HEK293 (cell line): ENCODE measurements at regions not wholly inside any gene's neighbourhood (a gene's known extent, or its start where the extent isn't known, plus 50 kb on each side); places are given as distances from the start of the nearest gene placed in this dataset.

Experiments used
- CTCF ChIA-PET: fragments of 350-600 bp; formaldehyde crosslinking; extraction: SDS; loops from one replicate; lab custom pipeline; 2021; ENCODE audit warnings: antibody characterized with exemption; lab: Yijun Ruan, JAX
- POLR2A ChIA-PET: fragments of 300-600 bp; formaldehyde crosslinking; extraction: SDS; loops from one replicate; lab custom pipeline; 2020; ENCODE audit warnings: antibody characterized with exemption, inconsistent platforms; lab: Yijun Ruan, JAX
- H3K27ac ChIP-seq: fragments of 200-500 bp; sonication (Bioruptor generic); 2 replicates; pipeline ENCODE4 v1.5.1; 2014; ENCODE audit warnings: low read depth, low read length, control low read depth, inconsistent platforms; ENCODE audit errors: extremely low read depth
- H3K36me3 ChIP-seq, 2 experiments: fragments of 200-500 bp in 1 of 2; sonication (Bioruptor generic) in 1 of 2; 1 replicate in 1 of 2; 2 replicates in 1 of 2; pipeline ENCODE4 v1.5.1; 2014 to 2017; ENCODE audit warnings: inconsistent platforms in 2 of 2, low read length in 2 of 2; ENCODE audit not compliant: control insufficient read depth in 2 of 2, insufficient read depth in 1 of 2
- H3K4me1 ChIP-seq: fragments of 200-500 bp; sonication (Bioruptor generic); 2 replicates; pipeline ENCODE4 v1.5.1; 2014; ENCODE audit warnings: mild to moderate bottlenecking, low read length, inconsistent platforms; ENCODE audit not compliant: control insufficient read depth, insufficient read depth
- H3K4me3 ChIP-seq: 2 replicates; pipeline ENCODE4 v1.5.1; 2011; ENCODE audit warnings: low read depth, mild to moderate bottlenecking, control low read depth, low read length, moderate library complexity
- H3K9me3 ChIP-seq: fragments of 200-500 bp; sonication (Bioruptor generic); 2 replicates; pipeline ENCODE4 v1.5.1; 2014; ENCODE audit warnings: low read depth, low read length, inconsistent platforms; ENCODE audit not compliant: control insufficient read depth, insufficient read depth
- BCL11A ChIP-seq: fragments of 450-650 bp; formaldehyde crosslinking; IDR thresholded peaks from 2 replicates; pipeline ENCODE4 v1.5.1; 2016; ENCODE audit warnings: low read depth, missing biosample characterization, missing genetic modification characterization
- EGR2 ChIP-seq: fragments of 450-650 bp; formaldehyde crosslinking; IDR thresholded peaks from 2 replicates; pipeline ENCODE4 v1.5.1; 2016; ENCODE audit warnings: low read depth, missing biosample characterization, missing genetic modification characterization
- GLIS1 ChIP-seq: fragments of 450-650 bp; formaldehyde crosslinking; IDR thresholded peaks from 2 replicates; pipeline ENCODE4 v1.5.1; 2016; ENCODE audit warnings: missing biosample characterization, missing genetic modification characterization
- HOXD13 ChIP-seq: sonication (generic); formaldehyde crosslinking; IDR thresholded peaks from 2 replicates; pipeline ENCODE4 v1.8.0; 2022; ENCODE audit warnings: missing genetic modification reagents, borderline replicate concordance
- KLF8 ChIP-seq: fragments of 450-650 bp; formaldehyde crosslinking; IDR thresholded peaks from 2 replicates; pipeline ENCODE4 v1.5.1; 2016; ENCODE audit warnings: missing biosample characterization, missing genetic modification characterization
- PRDM6 ChIP-seq: fragments of 450-650 bp; formaldehyde crosslinking; IDR thresholded peaks from 2 replicates; pipeline ENCODE4 v1.5.1; 2017; ENCODE audit warnings: missing biosample characterization, missing genetic modification characterization
- SCRT2 ChIP-seq: fragments of 450-650 bp; formaldehyde crosslinking; IDR thresholded peaks from 2 replicates; pipeline ENCODE4 v1.5.1; 2016; ENCODE audit warnings: missing biosample characterization, missing genetic modification characterization
- TRIM28 ChIP-seq: IDR thresholded peaks from 2 replicates; pipeline ENCODE4 v1.6.1; 2011; ENCODE audit warnings: low read length, control low read depth, borderline replicate concordance
- ZBTB6 ChIP-seq: fragments of 450-650 bp; formaldehyde crosslinking; IDR thresholded peaks from 2 replicates; pipeline ENCODE4 v1.5.1; 2017; ENCODE audit warnings: missing biosample characterization, missing genetic modification characterization
- ZFHX2 ChIP-seq: fragments of 450-650 bp; formaldehyde crosslinking; conservative IDR thresholded peaks from 2 replicates; pipeline ENCODE4 v1.5.1; 2016; ENCODE audit warnings: missing biosample characterization, missing genetic modification characterization
- ZFP3 ChIP-seq: fragments of 450-650 bp; formaldehyde crosslinking; IDR thresholded peaks from 2 replicates; pipeline ENCODE4 v1.5.1; 2016; ENCODE audit warnings: low read depth, missing biosample characterization, missing genetic modification characterization
- ZNF10 ChIP-seq: fragments of 450-650 bp; formaldehyde crosslinking; IDR thresholded peaks from 2 replicates; pipeline ENCODE4 v1.5.1; 2017; ENCODE audit warnings: missing biosample characterization, missing genetic modification characterization
- ZNF114 ChIP-seq: fragments of 450-650 bp; formaldehyde crosslinking; IDR thresholded peaks from 2 replicates; pipeline ENCODE4 v1.5.0; 2017; ENCODE audit warnings: missing biosample characterization, missing genetic modification characterization
- ZNF16 ChIP-seq: fragments of 450-650 bp; formaldehyde crosslinking; IDR thresholded peaks from 2 replicates; pipeline ENCODE4 v1.5.1; 2016; ENCODE audit warnings: low read depth, missing biosample characterization, missing genetic modification characterization
- ZNF175 ChIP-seq: fragments of 450-650 bp; formaldehyde crosslinking; IDR thresholded peaks from 2 replicates; pipeline ENCODE4 v1.5.1; 2016; ENCODE audit warnings: missing biosample characterization, missing genetic modification characterization
- ZNF274 ChIP-seq, 2 experiments: fragments of 200-500 bp in 1 of 2; fragments of 450-650 bp in 1 of 2; sonication (Bioruptor generic) in 1 of 2; formaldehyde crosslinking in 1 of 2; IDR thresholded peaks; 2 replicates each; pipeline versions ENCODE4 v1.5.1 to v1.6.1; 2014 to 2016; ENCODE audit warnings: borderline replicate concordance in 1 of 2, inconsistent platforms in 1 of 2, low read length in 1 of 2, missing biosample characterization in 1 of 2, missing genetic modification characterization in 1 of 2
- ZNF394 ChIP-seq: fragments of 450-650 bp; formaldehyde crosslinking; IDR thresholded peaks from 2 replicates; pipeline ENCODE4 v1.5.1; 2016; ENCODE audit warnings: missing biosample characterization, missing genetic modification characterization, mild to moderate bottlenecking, moderate library complexity, borderline replicate concordance
- ZNF433 ChIP-seq: fragments of 450-650 bp; formaldehyde crosslinking; IDR thresholded peaks from 2 replicates; pipeline ENCODE4 v1.5.1; 2016; ENCODE audit warnings: missing biosample characterization, missing genetic modification characterization, low read depth
- ZNF449 ChIP-seq: fragments of 450-650 bp; formaldehyde crosslinking; IDR thresholded peaks from 2 replicates; pipeline ENCODE4 v1.5.1; 2017; ENCODE audit warnings: missing biosample characterization, mild to moderate bottlenecking, missing genetic modification characterization, moderate library complexity
- ZNF530 ChIP-seq: fragments of 450-650 bp; formaldehyde crosslinking; IDR thresholded peaks from 2 replicates; pipeline ENCODE4 v1.5.1; 2016; ENCODE audit warnings: low read depth, missing biosample characterization, missing genetic modification characterization
- ZNF555 ChIP-seq: fragments of 450-650 bp; formaldehyde crosslinking; conservative IDR thresholded peaks from 2 replicates; pipeline ENCODE4 v1.5.1; 2017; ENCODE audit warnings: missing biosample characterization, mild to moderate bottlenecking, missing genetic modification characterization, inconsistent platforms
- ZNF560 ChIP-seq: fragments of 450-650 bp; formaldehyde crosslinking; IDR thresholded peaks from 2 replicates; pipeline ENCODE4 v1.5.1; 2017; ENCODE audit warnings: missing biosample characterization, missing genetic modification characterization, borderline replicate concordance
- ZNF585B ChIP-seq: fragments of 450-650 bp; formaldehyde crosslinking; IDR thresholded peaks from 2 replicates; pipeline ENCODE4 v1.5.1; 2016; ENCODE audit warnings: missing biosample characterization, missing genetic modification characterization
- ZNF596 ChIP-seq: fragments of 450-650 bp; IDR thresholded peaks from 2 replicates; pipeline ENCODE4 v1.5.0; 2018; ENCODE audit warnings: missing biosample characterization, mild to moderate bottlenecking, missing genetic modification characterization, moderate library complexity
- ZNF654 ChIP-seq: fragments of 450-650 bp; formaldehyde crosslinking; IDR thresholded peaks from 2 replicates; pipeline ENCODE4 v1.5.1; 2016; ENCODE audit warnings: low read depth, missing biosample characterization, missing genetic modification characterization
- ZNF670 ChIP-seq: fragments of 450-650 bp; formaldehyde crosslinking; IDR thresholded peaks from 2 replicates; pipeline ENCODE4 v1.5.1; 2016; ENCODE audit warnings: missing biosample characterization, missing genetic modification characterization, low read depth
- ZNF707 ChIP-seq: fragments of 450-650 bp; formaldehyde crosslinking; IDR thresholded peaks from 2 replicates; pipeline ENCODE4 v1.5.1; 2016; ENCODE audit warnings: missing biosample characterization, missing genetic modification characterization
- ZNF777 ChIP-seq: fragments of 450-650 bp; formaldehyde crosslinking; IDR thresholded peaks from 2 replicates; pipeline ENCODE4 v1.5.1; 2017; ENCODE audit warnings: missing biosample characterization, missing genetic modification characterization, borderline replicate concordance

- Histone ChIP-seq H3K9me3 (no peaks in the 10 kb centered on the region), H3K27ac (peak overlapping the region; percentile 39; the same call in 1 of the 2 replicates), H3K36me3 (no peaks in the 10 kb centered on the region), H3K4me1 (peaks cover 22% of the 10 kb centered on the region), H3K4me3 (no peak overlapping the region)
- ChIA-PET POLR2A (interaction anchor here (1.2 to 1.7 kb wide), 2 partner anchors 29 to 38 kb away, joined by 3 to 5 read pairs; no protein-coding TSS in a partner anchor), CTCF (interaction anchor here (0.6 kb wide), 1 partner anchor 203 kb away, joined by 3 read pairs; no protein-coding TSS in a partner anchor)
- TF ChIP-seq ZNF777 (tag by site-specific recombination): no peak
- TF ChIP-seq PRDM6 (tag by site-specific recombination): no peak
- TF ChIP-seq ZNF274 (IDR thresholded peaks at IDR 0.05; ENCODE audit: low read length): no peak
- no peak for TF ChIP-seq ZNF274 (tag by site-specific recombination; IDR thresholded peaks at IDR 0.05; ENCODE audit: borderline replicate concordance)
- peak; percentile 71 for TF ChIP-seq EGR2 (tag by site-specific recombination)
- no peak for TF ChIP-seq TRIM28
- TF ChIP-seq ZNF114 (tag by site-specific recombination): no peak
- no peak for TF ChIP-seq KLF8 (tag by site-specific recombination)
- peak; percentile 75; the same call in 1 of the 2 replicates for TF ChIP-seq HOXD13 (CRISPR knock-in tag)
- TF ChIP-seq GLIS1: 0 out of 2 replicates have a peak, but pooled peaks have one; percentile 16
- TF ChIP-seq ZNF707 (tag by site-specific recombination): no peak
- TF ChIP-seq ZBTB6 (tag by site-specific recombination): no peak
- no peak for TF ChIP-seq BCL11A (tag by site-specific recombination)
- no peak for TF ChIP-seq ZNF585B (tag by site-specific recombination)
- peak; percentile 67 for TF ChIP-seq ZFHX2 (tag by site-specific recombination)
- TF ChIP-seq ZNF10 (tag by site-specific recombination): 0 out of 2 replicates have a peak, but pooled peaks have one; percentile 25
- TF ChIP-seq ZNF449 (tag by site-specific recombination): peak; percentile 88
These were observed 732.7 kb upstream of the FANCL start for GRCh38 chr2:58973811-58974281.

- no peaks in the 10 kb centered on the region for H3K36me3 ChIP-seq
- POLR2A ChIA-PET: interaction anchor here (1.7 kb wide), 1 partner anchor 30 kb away, joined by 5 read pairs; no protein-coding TSS in a partner anchor
- no peak overlapping the region for H3K27ac ChIP-seq
- no peaks in the 10 kb centered on the region for H3K9me3 ChIP-seq
- CTCF ChIA-PET: no interaction called here
- TF ChIP-seq ZNF433 (tag by site-specific recombination): no peak
- TF ChIP-seq ZNF394: no peak
- TF ChIP-seq ZNF114 (tag by site-specific recombination): no peak
- no peak for TF ChIP-seq ZNF16 (tag by site-specific recombination)
- TF ChIP-seq ZNF596 (tag by site-specific recombination): no peak
- no peak for TF ChIP-seq ZNF555 (tag by site-specific recombination)
- no peak for TF ChIP-seq ZNF560 (tag by site-specific recombination)
- no peak for TF ChIP-seq ZNF654 (tag by site-specific recombination)
- no peak for TF ChIP-seq ZFP3 (tag by site-specific recombination)
- no peak for TF ChIP-seq ZNF530 (tag by site-specific recombination)
- no peak for TF ChIP-seq SCRT2 (tag by site-specific recombination)
- TF ChIP-seq ZNF670 (tag by site-specific recombination): no peak
- no peak for TF ChIP-seq ZNF175 (tag by site-specific recombination)
- peaks cover 22% of the 10 kb centered on the region for H3K4me1 ChIP-seq
- no peak overlapping the region for H3K4me3 ChIP-seq
These were observed 731.6 kb upstream of the FANCL start for GRCh38 chr2:58972737-58973136.
